H9 (cell line): ENCODE measurements at regions not wholly inside any gene's neighbourhood (a gene's known extent, or its start where the extent isn't known, plus 50 kb on each side); places are given as distances from the start of the nearest gene placed in this dataset.

ENCODE experiments used
- DNase-seq: peaks from one replicate; pipeline ENCODE4 v3.0.0-alpha.2; 2017
- H2AFZ ChIP-seq: one replicate; pipeline ENCODE4 v1.6.1; 2013; ENCODE audit warnings: mild to moderate bottlenecking, low read length, control low read depth, moderate library complexity
- H2AK5ac ChIP-seq: 2 replicates; pipeline ENCODE4 v1.6.1; 2013; ENCODE audit warnings: low read length, control low read depth, mixed read lengths; ENCODE audit not compliant: insufficient read length
- H2BK120ac ChIP-seq: one replicate; pipeline ENCODE4 v1.6.1; 2013; ENCODE audit warnings: low read depth, mild to moderate bottlenecking, low read length, control low read depth, inconsistent platforms; ENCODE audit not compliant: poor library complexity, severe bottlenecking
- H2BK12ac ChIP-seq: 2 replicates; pipeline ENCODE4 v1.6.1; 2013; ENCODE audit warnings: low read length, control low read depth, mixed read lengths, low read depth; ENCODE audit not compliant: insufficient read length
- H2BK15ac ChIP-seq: 2 replicates; pipeline ENCODE4 v1.6.1; 2013; ENCODE audit warnings: low read depth, low read length, control low read depth
- H2BK20ac ChIP-seq: one replicate; pipeline ENCODE4 v1.6.1; 2013; ENCODE audit warnings: low read depth, mild to moderate bottlenecking, low read length, control low read depth, inconsistent platforms; ENCODE audit not compliant: poor library complexity, severe bottlenecking
- H2BK5ac ChIP-seq: 2 replicates; pipeline ENCODE4 v1.6.1; 2013; ENCODE audit warnings: low read length, control low read depth, mixed read lengths; ENCODE audit not compliant: insufficient read length
- H3K14ac ChIP-seq: 2 replicates; pipeline ENCODE4 v1.6.1; 2013; ENCODE audit warnings: low read length, control low read depth; ENCODE audit not compliant: insufficient read depth
- H3K18ac ChIP-seq: 2 replicates; pipeline ENCODE4 v1.6.1; 2013; ENCODE audit warnings: low read depth, mild to moderate bottlenecking, mixed read lengths, low read length, control low read depth; ENCODE audit not compliant: insufficient read length
- H3K23ac ChIP-seq: 2 replicates; pipeline ENCODE4 v1.6.1; 2013; ENCODE audit warnings: low read length, control low read depth, mixed read lengths, low read depth; ENCODE audit not compliant: insufficient read length
- H3K23me2 ChIP-seq: 2 replicates; pipeline ENCODE4 v1.6.1; 2013; ENCODE audit warnings: low read depth, mild to moderate bottlenecking, mixed read lengths, low read length, control low read depth; ENCODE audit not compliant: insufficient read length, poor library complexity, severe bottlenecking
- H3K27ac ChIP-seq: 2 replicates; pipeline ENCODE4 v1.5.1; 2013; ENCODE audit warnings: low read length, control low read depth, mixed read lengths, low read depth; ENCODE audit not compliant: insufficient read length
- H3K27me3 ChIP-seq: 2 replicates; pipeline ENCODE4 v1.6.1; 2013; ENCODE audit warnings: low read length, control low read depth, inconsistent platforms; ENCODE audit not compliant: insufficient read depth
- H3K4ac ChIP-seq: 2 replicates; pipeline ENCODE4 v1.6.1; 2013; ENCODE audit warnings: low read depth, mild to moderate bottlenecking, control low read depth, inconsistent platforms, low read length, moderate library complexity
- H3K4me1 ChIP-seq: 2 replicates; pipeline ENCODE4 v1.6.1; 2013; ENCODE audit warnings: low read length, control low read depth, inconsistent platforms; ENCODE audit not compliant: insufficient read depth
- H3K4me2 ChIP-seq: 2 replicates; pipeline ENCODE4 v1.6.1; 2013; ENCODE audit warnings: low read length, control low read depth, mixed read lengths; ENCODE audit not compliant: insufficient read length, insufficient read depth
- H3K56ac ChIP-seq: 2 replicates; pipeline ENCODE4 v1.6.1; 2013; ENCODE audit warnings: low read depth, mild to moderate bottlenecking, mixed read lengths, low read length, control low read depth; ENCODE audit not compliant: insufficient read length
- H3K79me1 ChIP-seq: 2 replicates; pipeline ENCODE4 v1.6.1; 2013; ENCODE audit warnings: low read depth, mild to moderate bottlenecking, moderate library complexity, low read length, control low read depth, inconsistent platforms; ENCODE audit not compliant: insufficient read depth, poor library complexity, severe bottlenecking
- H3K79me2 ChIP-seq: 2 replicates; pipeline ENCODE4 v1.6.1; 2013; ENCODE audit warnings: low read length, control low read depth, inconsistent platforms; ENCODE audit not compliant: insufficient read depth
- H3K9ac ChIP-seq: 2 replicates; pipeline ENCODE4 v1.6.1; 2013; ENCODE audit warnings: low read length, control low read depth, mixed read lengths; ENCODE audit not compliant: insufficient read length; ENCODE audit errors: extremely low read depth
- H3K9me3 ChIP-seq: one replicate; pipeline ENCODE4 v1.6.1; 2013; ENCODE audit warnings: low read depth, low read length, inconsistent platforms; ENCODE audit not compliant: control insufficient read depth
- H3T11ph ChIP-seq: one replicate; pipeline ENCODE4 v1.6.1; 2013; ENCODE audit warnings: mild to moderate bottlenecking, low read length, control low read depth, inconsistent platforms
- H4K20me1 ChIP-seq: one replicate; pipeline ENCODE4 v1.6.1; 2013; ENCODE audit not compliant: control insufficient read depth, insufficient read length, insufficient read depth
- H4K5ac ChIP-seq: 2 replicates; pipeline ENCODE4 v1.6.1; 2013; ENCODE audit warnings: low read depth, mild to moderate bottlenecking, mixed read lengths, low read length, control low read depth; ENCODE audit not compliant: insufficient read length
- H4K8ac ChIP-seq: replicated peaks from 2 replicates; pipeline ENCODE4 v1.6.1; 2013; ENCODE audit warnings: low read length, control low read depth, mixed read lengths, low read depth; ENCODE audit not compliant: insufficient read length
- H4K91ac ChIP-seq: 2 replicates; pipeline ENCODE4 v1.6.1; 2013; ENCODE audit warnings: low read depth, mild to moderate bottlenecking, moderate library complexity, mixed read lengths, low read length, control low read depth; ENCODE audit not compliant: insufficient read length
- H3K27ac Mint-ChIP-seq, 3 experiments: 2 replicates in 2 of 3; 3 replicates in 1 of 3; pipeline ENCODE4 v1.8.0; 2020 to 2021; ENCODE audit warnings: mixed read lengths in 3 of 3, mild to moderate bottlenecking in 1 of 3, moderate library complexity in 1 of 3
- H3K27me3 Mint-ChIP-seq: 2 replicates; pipeline ENCODE4 v1.8.0; 2021; ENCODE audit warnings: low read depth, mild to moderate bottlenecking, moderate library complexity, mixed read lengths
- H3K36me3 Mint-ChIP-seq, 3 experiments: 2 replicates in 2 of 3; 3 replicates in 1 of 3; pipeline ENCODE4 v1.8.0; 2020 to 2021; ENCODE audit warnings: low read depth in 3 of 3, mixed read lengths in 3 of 3; ENCODE audit not compliant: insufficient read depth in 1 of 3
- H3K4me1 Mint-ChIP-seq, 2 experiments: 2 replicates each; pipeline ENCODE4 v1.8.0; 2020; ENCODE audit warnings: mixed read lengths in 2 of 2
- H3K4me3 Mint-ChIP-seq, 2 experiments: 2 replicates in 1 of 2; 3 replicates in 1 of 2; pipeline ENCODE4 v1.8.0; 2020 to 2021; ENCODE audit warnings: mild to moderate bottlenecking in 2 of 2, mixed read lengths in 2 of 2, moderate library complexity in 1 of 2
- H3K9me3 Mint-ChIP-seq, 2 experiments: 2 replicates in 1 of 2; 3 replicates in 1 of 2; pipeline ENCODE4 v1.8.0; 2020; ENCODE audit warnings: mild to moderate bottlenecking in 2 of 2, mixed read lengths in 2 of 2, moderate library complexity in 1 of 2
- WGBS: extraction: QIAGEN DNeasy Blood & Tissue Kit; methylation state at CpG from one replicate; pipeline ENCODE4 v1.1.7; 2013; ENCODE audit warnings: missing lambda C conversion rate, low lambda C conversion rate, mixed read lengths; ENCODE audit not compliant: insufficient read length; ENCODE audit errors: extremely low coverage; 5-methylcytosine and 5-hydroxymethylcytosine counted together
- TF ChIP-seq, protein P1 (sequence below): fragments of 200-600 bp; sonication (generic); conservative IDR thresholded peaks from 3 replicates; pipeline ENCODE4 v1.8.0; 2021; ENCODE audit warnings: antibody characterized with exemption, mild to moderate bottlenecking

DNA sequence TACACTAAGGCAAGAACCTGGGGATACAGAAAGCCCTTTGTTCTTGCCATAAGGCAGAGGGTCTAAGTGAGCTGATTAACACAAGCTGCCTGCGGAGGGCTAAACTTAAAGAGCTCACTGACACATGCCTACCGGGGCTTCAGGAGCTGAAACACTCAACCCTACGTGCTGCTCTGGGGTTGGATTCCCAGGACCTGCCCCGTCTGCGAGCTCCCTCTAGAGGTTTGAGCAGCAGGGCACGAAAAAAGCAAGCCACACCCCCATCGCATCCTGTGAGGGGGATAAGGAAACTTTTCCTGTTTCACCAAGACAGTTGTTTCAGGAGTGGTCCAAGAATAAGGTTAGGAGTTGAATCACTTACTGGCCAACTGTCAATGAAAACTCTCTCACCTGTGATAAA is 562.1 kb downstream of the TMX3 start:
- Mint-ChIP-seq H3K27me3 (peaks cover 1% of the 10 kb centered on the region; the same call in 1 of the 2 replicates), H3K36me3 (0 out of 7 replicates have a peak, but pooled peaks cover 0 to 6% (median 0%) of the 10 kb centered on the region in 3 experiments), H3K4me3 (no peak overlapping the region), H3K27ac (peak overlapping the region in 1 of 3 experiments; percentile 37; a peak in 1 of 7 replicates), H3K4me1 (peaks cover 5 to 11% of the 10 kb centered on the region in 2 experiments), H3K9me3 (peaks cover 0 to 5% of the 10 kb centered on the region in 2 experiments; a peak in 2 of 5 replicates)
- TF ChIP-seq, protein P1, sequence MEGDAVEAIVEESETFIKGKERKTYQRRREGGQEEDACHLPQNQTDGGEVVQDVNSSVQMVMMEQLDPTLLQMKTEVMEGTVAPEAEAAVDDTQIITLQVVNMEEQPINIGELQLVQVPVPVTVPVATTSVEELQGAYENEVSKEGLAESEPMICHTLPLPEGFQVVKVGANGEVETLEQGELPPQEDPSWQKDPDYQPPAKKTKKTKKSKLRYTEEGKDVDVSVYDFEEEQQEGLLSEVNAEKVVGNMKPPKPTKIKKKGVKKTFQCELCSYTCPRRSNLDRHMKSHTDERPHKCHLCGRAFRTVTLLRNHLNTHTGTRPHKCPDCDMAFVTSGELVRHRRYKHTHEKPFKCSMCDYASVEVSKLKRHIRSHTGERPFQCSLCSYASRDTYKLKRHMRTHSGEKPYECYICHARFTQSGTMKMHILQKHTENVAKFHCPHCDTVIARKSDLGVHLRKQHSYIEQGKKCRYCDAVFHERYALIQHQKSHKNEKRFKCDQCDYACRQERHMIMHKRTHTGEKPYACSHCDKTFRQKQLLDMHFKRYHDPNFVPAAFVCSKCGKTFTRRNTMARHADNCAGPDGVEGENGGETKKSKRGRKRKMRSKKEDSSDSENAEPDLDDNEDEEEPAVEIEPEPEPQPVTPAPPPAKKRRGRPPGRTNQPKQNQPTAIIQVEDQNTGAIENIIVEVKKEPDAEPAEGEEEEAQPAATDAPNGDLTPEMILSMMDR = peak; percentile 68
- no peak overlapping the region for H3K14ac ChIP-seq
- H4K5ac ChIP-seq = no peak overlapping the region
- H3T11ph ChIP-seq = no peak overlapping the region
- no peak overlapping the region for H2BK120ac ChIP-seq
- H3K79me1 ChIP-seq = no peaks in the 10 kb centered on the region
- no peak overlapping the region for H2BK5ac ChIP-seq
- no peaks in the 10 kb centered on the region for H3K9me3 ChIP-seq
- no peak overlapping the region for H3K18ac ChIP-seq
- no peak overlapping the region for H4K91ac ChIP-seq
- no peaks in the 10 kb centered on the region for H3K79me2 ChIP-seq
- no peak overlapping the region for H3K23ac ChIP-seq
- H3K56ac ChIP-seq = no peak overlapping the region
- H2BK12ac ChIP-seq = no peak overlapping the region
- H2BK15ac ChIP-seq = no peak overlapping the region
- H2AFZ ChIP-seq = no peak overlapping the region
- no peaks in the 10 kb centered on the region for H3K4me1 ChIP-seq
- H2AK5ac ChIP-seq = no peak overlapping the region
- H4K20me1 ChIP-seq = no peaks in the 10 kb centered on the region
- no peak overlapping the region for H3K4me2 ChIP-seq
- no peaks in the 10 kb centered on the region for H3K27me3 ChIP-seq
- no peak overlapping the region for H3K27ac ChIP-seq
- peak; percentile 79 for DNase-seq
- H3K23me2 ChIP-seq = no peaks in the 10 kb centered on the region
- H4K8ac ChIP-seq = no peak overlapping the region
- no peak overlapping the region for H3K4ac ChIP-seq
- H3K9ac ChIP-seq = no peak overlapping the region
- H2BK20ac ChIP-seq = no peak overlapping the region
- no CpG with 5 or more reads among the region's 7 CpGs for WGBS
